HEK293T (cell line): ENCODE measurements at regions not wholly inside any gene's neighbourhood (a gene's known extent, or its start where the extent isn't known, plus 50 kb on each side); places are given as distances from the start of the nearest gene placed in this dataset.

ENCODE experiments used
- BHLHE40 ChIP-seq: fragments of 450-650 bp; IDR thresholded peaks from 2 replicates; pipeline ENCODE4 v1.6.1; 2016; ENCODE audit warnings: mild to moderate bottlenecking, moderate library complexity, borderline replicate concordance
- ELF4 ChIP-seq: fragments of 450-650 bp; IDR thresholded peaks from 2 replicates; pipeline ENCODE4 v1.6.1; 2017; ENCODE audit warnings: antibody characterized with exemption
- FOXA1 ChIP-seq: fragments of 450-650 bp; IDR thresholded peaks from 2 replicates; pipeline ENCODE4 v1.6.1; 2016; ENCODE audit warnings: mild to moderate bottlenecking
- FOXK2 ChIP-seq: fragments of 450-650 bp; IDR thresholded peaks from 2 replicates; pipeline ENCODE4 v1.6.1; 2016; ENCODE audit warnings: mild to moderate bottlenecking
- FOXM1 ChIP-seq: fragments of 450-650 bp; IDR thresholded peaks from 2 replicates; pipeline ENCODE4 v1.6.1; 2017; ENCODE audit warnings: mild to moderate bottlenecking, borderline replicate concordance
- HDGF ChIP-seq: fragments of 450-650 bp; IDR thresholded peaks from 2 replicates; pipeline ENCODE4 v1.6.1; 2017; ENCODE audit warnings: antibody characterized with exemption, borderline replicate concordance
- NFRKB ChIP-seq: fragments of 450-650 bp; IDR thresholded peaks from 2 replicates; pipeline ENCODE4 v1.6.1; 2016; ENCODE audit warnings: mild to moderate bottlenecking, moderate library complexity
- PKNOX1 ChIP-seq: fragments of 450-650 bp; IDR thresholded peaks from 2 replicates; pipeline ENCODE4 v1.6.1; 2016
- SP1 ChIP-seq: fragments of 450-650 bp; IDR thresholded peaks from 2 replicates; pipeline ENCODE4 v1.6.1; 2017
- SUZ12 ChIP-seq: fragments of 450-650 bp; IDR thresholded peaks from 2 replicates; pipeline ENCODE4 v1.6.1; 2016; ENCODE audit warnings: mild to moderate bottlenecking
- TARDBP ChIP-seq: fragments of 450-650 bp; IDR thresholded peaks from 2 replicates; pipeline ENCODE4 v1.6.1; 2016
- ZNF384 ChIP-seq: fragments of 450-650 bp; IDR thresholded peaks from 2 replicates; pipeline ENCODE4 v1.6.1; 2016

- no peak for TF ChIP-seq FOXA1
- no peak for TF ChIP-seq FOXM1
- TF ChIP-seq PKNOX1: no peak
- no peak for TF ChIP-seq SP1
- TF ChIP-seq ELF4: no peak
- TF ChIP-seq NFRKB: no peak
- TF ChIP-seq HDGF: no peak
- TF ChIP-seq ZNF384: no peak
- TF ChIP-seq BHLHE40: no peak
- TF ChIP-seq FOXK2: no peak
- TF ChIP-seq TARDBP: no peak
- no peak for TF ChIP-seq SUZ12
Observed at GRCh38 chr17:45660474-45660873, 123.6 kb upstream of the CRHR1 start.
